ENCODE measurements at regions not wholly inside any gene's neighbourhood (a gene's known extent, or its start where the extent isn't known, plus 50 kb on each side); places are given as distances from the start of the nearest gene placed in this dataset.

DNA sequence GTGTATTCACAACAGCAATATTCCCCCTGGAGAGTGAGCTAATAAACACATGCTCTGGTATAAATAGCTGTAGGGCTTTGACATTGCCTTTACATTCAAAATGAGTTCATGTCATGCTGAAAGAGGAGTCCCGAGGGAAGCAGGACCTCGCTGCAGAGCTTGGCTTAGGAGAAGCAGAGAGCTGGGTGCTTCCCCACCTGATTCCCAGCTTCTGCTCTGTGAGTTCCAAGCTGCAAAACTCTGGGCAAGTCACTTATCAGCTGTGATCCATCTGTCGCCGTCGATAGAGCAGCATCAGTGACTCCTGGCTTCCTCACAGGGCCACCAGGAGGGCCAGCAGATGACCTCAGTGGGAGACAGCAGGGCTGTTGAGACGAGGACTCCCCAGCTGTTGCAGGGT, 241.8 kb downstream of the ANKRD60 start:
- H3K27me3 ChIP-seq: no peaks in the 10 kb centered on the region
- no peaks in the 10 kb centered on the region for H3K36me3 ChIP-seq (replicated peaks in 1 of 2)
- DNase-seq: no peak
- TF ChIP-seq POLR2A (IDR thresholded peaks at IDR 0.05): no peak
- TF ChIP-seq, protein P1, sequence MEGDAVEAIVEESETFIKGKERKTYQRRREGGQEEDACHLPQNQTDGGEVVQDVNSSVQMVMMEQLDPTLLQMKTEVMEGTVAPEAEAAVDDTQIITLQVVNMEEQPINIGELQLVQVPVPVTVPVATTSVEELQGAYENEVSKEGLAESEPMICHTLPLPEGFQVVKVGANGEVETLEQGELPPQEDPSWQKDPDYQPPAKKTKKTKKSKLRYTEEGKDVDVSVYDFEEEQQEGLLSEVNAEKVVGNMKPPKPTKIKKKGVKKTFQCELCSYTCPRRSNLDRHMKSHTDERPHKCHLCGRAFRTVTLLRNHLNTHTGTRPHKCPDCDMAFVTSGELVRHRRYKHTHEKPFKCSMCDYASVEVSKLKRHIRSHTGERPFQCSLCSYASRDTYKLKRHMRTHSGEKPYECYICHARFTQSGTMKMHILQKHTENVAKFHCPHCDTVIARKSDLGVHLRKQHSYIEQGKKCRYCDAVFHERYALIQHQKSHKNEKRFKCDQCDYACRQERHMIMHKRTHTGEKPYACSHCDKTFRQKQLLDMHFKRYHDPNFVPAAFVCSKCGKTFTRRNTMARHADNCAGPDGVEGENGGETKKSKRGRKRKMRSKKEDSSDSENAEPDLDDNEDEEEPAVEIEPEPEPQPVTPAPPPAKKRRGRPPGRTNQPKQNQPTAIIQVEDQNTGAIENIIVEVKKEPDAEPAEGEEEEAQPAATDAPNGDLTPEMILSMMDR (IDR thresholded peaks at IDR 0.05): no peak
- no peak overlapping the region for H3K4me3 ChIP-seq
- WGBS, 4 donors: 56 to 79% (median 74%) methylated on average over 5 to 6 of the region's 6 CpGs
- H3K4me1 ChIP-seq (replicated peaks in 1 of 2): no peaks in the 10 kb centered on the region
- no peaks in the 10 kb centered on the region for H3K9me3 ChIP-seq (replicated peaks in 1 of 3)
- H3K27ac ChIP-seq: no peak overlapping the region
- intact Hi-C loops (cut with DNase I): no loop called here

DNA sequence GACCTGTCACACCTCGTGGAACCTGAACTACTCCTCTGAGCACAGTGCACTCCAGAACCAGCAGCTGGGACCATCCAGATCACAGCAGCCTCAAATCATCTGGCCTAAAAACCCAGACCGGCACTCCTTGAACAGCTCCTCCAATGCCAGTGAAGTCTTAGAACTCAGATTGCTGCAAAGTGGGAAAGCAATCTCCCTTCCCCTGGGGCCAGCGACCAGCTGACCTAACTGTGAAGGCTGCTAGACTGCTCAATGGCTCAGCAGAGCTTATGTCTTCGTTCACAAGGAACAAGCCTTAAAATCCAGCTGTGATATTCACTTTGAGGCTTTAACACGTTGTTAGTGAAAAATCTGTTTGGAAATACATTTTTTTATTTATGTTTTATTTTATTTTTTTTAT, 243.2 kb downstream of the ANKRD60 start:
- Histone ChIP-seq H3K36me3 (replicated peaks in 1 of 2) (no peaks in the 10 kb centered on the region), H3K9me3 (replicated peaks in 1 of 3) (no peaks in the 10 kb centered on the region), H3K27ac (no peak overlapping the region), H3K27me3 (no peaks in the 10 kb centered on the region), H3K4me3 (no peak overlapping the region), H3K4me1 (replicated peaks in 1 of 2) (no peaks in the 10 kb centered on the region)
- WGBS, 4 donors: 44 to 55% (median 48%) methylated on average over 5 of the region's 5 CpGs
- no peak for DNase-seq
- no peak for TF ChIP-seq POLR2A (IDR thresholded peaks at IDR 0.05)
- TF ChIP-seq, protein P1 (IDR thresholded peaks at IDR 0.05): no peak
- intact Hi-C loops (cut with DNase I): no loop called here

DNA sequence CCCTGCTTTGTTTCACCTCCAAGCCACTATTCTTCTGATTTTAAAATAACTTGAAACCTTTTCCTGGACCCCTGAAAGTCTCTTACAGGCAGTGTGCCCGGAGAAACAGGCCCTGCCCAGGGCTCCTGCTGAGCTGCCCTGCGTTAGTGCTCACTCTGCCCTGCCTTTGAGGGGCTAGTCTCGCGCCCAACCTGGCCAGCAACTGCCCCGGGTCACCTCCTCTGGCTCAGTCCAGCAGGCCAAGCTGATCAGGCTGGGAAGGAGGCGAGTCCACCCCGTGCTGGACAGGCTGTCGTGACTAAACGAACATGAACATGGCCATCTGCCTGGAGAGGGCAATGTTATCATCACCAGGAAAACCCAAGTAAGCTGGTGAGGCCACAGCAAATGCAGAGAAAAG, 245.4 kb downstream of the ANKRD60 start:
- DNase-seq: no peak
- H3K27ac ChIP-seq: no peak overlapping the region
- TF ChIP-seq POLR2A (IDR thresholded peaks at IDR 0.05): no peak
- TF ChIP-seq, protein P1 (IDR thresholded peaks at IDR 0.05): no peak
- 72 to 78% (median 76%) methylated on average over 5 to 9 of the region's 9 CpGs for WGBS, 4 donors
- H3K4me3 ChIP-seq: no peak overlapping the region
- H3K36me3 ChIP-seq (replicated peaks in 1 of 2): no peaks in the 10 kb centered on the region
- no peaks in the 10 kb centered on the region for H3K4me1 ChIP-seq (replicated peaks in 1 of 2)
- intact Hi-C loops (cut with DNase I): no loop called here
- H3K27me3 ChIP-seq: no peaks in the 10 kb centered on the region
- no peaks in the 10 kb centered on the region for H3K9me3 ChIP-seq (replicated peaks in 1 of 3)

DNA sequence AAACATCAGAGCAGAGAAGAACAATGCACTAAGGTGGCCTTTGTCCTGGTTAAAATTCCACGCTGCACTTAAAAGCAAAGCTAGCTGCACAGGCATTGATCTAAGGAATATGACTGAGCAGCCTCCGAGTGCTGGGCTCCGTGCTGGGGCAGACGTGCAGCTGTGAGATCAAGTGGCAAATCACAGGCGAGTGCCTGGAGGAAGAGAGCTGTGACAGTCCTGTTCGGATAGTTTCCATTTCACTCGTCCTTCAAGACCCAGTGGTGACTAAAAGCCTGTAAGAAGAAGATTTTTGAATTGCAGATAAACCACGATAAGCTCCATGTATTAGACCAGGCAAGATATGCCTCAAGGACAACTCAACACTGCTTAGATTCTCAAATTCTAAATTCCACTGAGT, 247.9 kb downstream of the ANKRD60 start:
- no peak for DNase-seq
- H3K9me3 ChIP-seq (replicated peaks in 1 of 3): no peaks in the 10 kb centered on the region
- no peaks in the 10 kb centered on the region for H3K4me1 ChIP-seq (replicated peaks in 1 of 2)
- no peaks in the 10 kb centered on the region for H3K27me3 ChIP-seq
- no peak for TF ChIP-seq POLR2A (IDR thresholded peaks at IDR 0.05)
- TF ChIP-seq, protein P1 (IDR thresholded peaks at IDR 0.05): no peak
- no peak overlapping the region for H3K27ac ChIP-seq
- no peak overlapping the region for H3K4me3 ChIP-seq
- WGBS, 4 donors: 27 to 38% (median 33%) methylated on average over 8 of the region's 8 CpGs
- H3K36me3 ChIP-seq (replicated peaks in 1 of 2): no peaks in the 10 kb centered on the region
- intact Hi-C loops (cut with DNase I): no loop called here
